ENCODE measurements at regions not wholly inside any gene's neighbourhood (a gene's known extent, or its start where the extent isn't known, plus 50 kb on each side); places are given as distances from the start of the nearest gene placed in this dataset.

- ChIA-PET CTCF (no interaction called here), POLR2A (no interaction called here)
- Mint-ChIP-seq H3K27me3 (no peaks in the 10 kb centered on the region), H3K27ac (no peak overlapping the region), H3K4me3 (no peak overlapping the region), H3K36me3 (ENCODE audit: low read depth) (no peaks in the 10 kb centered on the region), H3K9me3 (peaks cover 3% of the 10 kb centered on the region), H3K4me1 (ENCODE audit: low read depth) (no peaks in the 10 kb centered on the region)
- peaks cover 0 to 10% of the 10 kb centered on the region in 2 experiments for H3K9me3 ChIP-seq (ENCODE audit: control insufficient read depth in 1 of 2, insufficient read depth in 1 of 2, low read length in 2 of 2)
- no peak overlapping the region for H3K27ac ChIP-seq (ENCODE audit: low read depth in 1 of 2, low read length in 2 of 2)
- no peaks in the 10 kb centered on the region for H3K36me3 ChIP-seq (ENCODE audit: insufficient read depth, low read length)
- H3K4me1 ChIP-seq (ENCODE audit: insufficient read depth, low read length): no peaks in the 10 kb centered on the region
- no peak overlapping the region for H3K4me3 ChIP-seq (ENCODE audit: low read length)
- H3K27me3 ChIP-seq (ENCODE audit: control insufficient read depth in 1 of 2, insufficient read depth in 2 of 2, low read length in 2 of 2): no peaks in the 10 kb centered on the region
- no peak for ATAC-seq (ENCODE audit: poor library complexity)
- TF ChIP-seq CTCF (IDR thresholded peaks at IDR 0.05): no peak
- intact Hi-C loops (cut with DNase I, micrococcal nuclease): no loop called here
- DNase-seq: no peak
Observed at GRCh38 chr9:80448996-80449395, 877.2 kb downstream of the TLE4 start.

- intact Hi-C loops (cut with DNase I, micrococcal nuclease): no loop called here
- Histone ChIP-seq H3K36me3 (ENCODE audit: insufficient read depth, low read length) (no peaks in the 10 kb centered on the region), H3K27ac (ENCODE audit: low read depth in 1 of 2, low read length in 2 of 2) (no peak overlapping the region), H3K4me3 (ENCODE audit: low read length) (no peak overlapping the region), H3K4me1 (ENCODE audit: insufficient read depth, low read length) (no peaks in the 10 kb centered on the region), H3K9me3 (ENCODE audit: control insufficient read depth in 1 of 2, insufficient read depth in 1 of 2, low read length in 2 of 2) (peaks cover 0 to 6% of the 10 kb centered on the region in 2 experiments), H3K27me3 (ENCODE audit: control insufficient read depth in 1 of 2, insufficient read depth in 2 of 2, low read length in 2 of 2) (no peaks in the 10 kb centered on the region)
- no peak for DNase-seq
- no peak for ATAC-seq (ENCODE audit: poor library complexity)
- Mint-ChIP-seq H3K27ac (no peak overlapping the region), H3K27me3 (no peaks in the 10 kb centered on the region), H3K4me3 (no peak overlapping the region), H3K9me3 (peaks cover 3% of the 10 kb centered on the region), H3K36me3 (ENCODE audit: low read depth) (no peaks in the 10 kb centered on the region), H3K4me1 (ENCODE audit: low read depth) (no peaks in the 10 kb centered on the region)
- ChIA-PET POLR2A (no interaction called here), CTCF (no interaction called here)
- TF ChIP-seq CTCF (IDR thresholded peaks at IDR 0.05): no peak
Observed at GRCh38 chr9:80447876-80448275, 876.1 kb downstream of the TLE4 start.

DNA sequence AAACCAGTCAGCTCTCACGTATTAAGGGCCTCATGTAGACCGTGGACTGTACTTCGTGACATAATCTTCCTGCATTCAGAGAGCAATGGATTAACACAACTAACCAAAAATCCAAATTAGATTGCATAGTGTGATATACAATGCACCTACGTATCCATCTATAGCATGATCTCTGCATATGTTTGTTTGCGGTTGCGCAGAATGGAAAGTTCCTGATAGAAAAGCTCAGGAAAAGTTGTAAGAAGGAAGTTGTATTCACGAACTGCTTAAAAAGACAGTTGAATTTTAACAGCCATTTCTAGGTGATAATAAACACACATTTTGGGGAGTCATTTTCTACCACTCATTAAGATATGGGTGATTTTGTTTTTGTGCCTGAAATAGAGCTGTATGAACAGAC, 869.0 kb downstream of the TLE4 start:
- no peak for TF ChIP-seq CTCF (IDR thresholded peaks at IDR 0.05)
- intact Hi-C loops (cut with DNase I, micrococcal nuclease): no loop called here
- no peak overlapping the region for H3K27ac Mint-ChIP-seq
- DNase-seq (no peak), ATAC-seq (ENCODE audit: poor library complexity) (no peak)
- H3K9me3 ChIP-seq (ENCODE audit: control insufficient read depth in 1 of 2, insufficient read depth in 1 of 2, low read length in 2 of 2): peaks cover 0 to 5% of the 10 kb centered on the region in 2 experiments
- no peak overlapping the region for H3K27ac ChIP-seq (ENCODE audit: low read depth in 1 of 2, low read length in 2 of 2)
- H3K9me3 Mint-ChIP-seq: peaks cover 7% of the 10 kb centered on the region
- no peaks in the 10 kb centered on the region for H3K4me1 ChIP-seq (ENCODE audit: insufficient read depth, low read length)
- no peak overlapping the region for H3K4me3 ChIP-seq (ENCODE audit: low read length)
- ChIA-PET POLR2A (no interaction called here), CTCF (no interaction called here)
- no peak overlapping the region for H3K4me3 Mint-ChIP-seq
- no peaks in the 10 kb centered on the region for H3K27me3 Mint-ChIP-seq
- no peaks in the 10 kb centered on the region for H3K36me3 Mint-ChIP-seq (ENCODE audit: low read depth)
- no peaks in the 10 kb centered on the region for H3K27me3 ChIP-seq (ENCODE audit: control insufficient read depth in 1 of 2, insufficient read depth in 2 of 2, low read length in 2 of 2)
- H3K4me1 Mint-ChIP-seq (ENCODE audit: low read depth): no peaks in the 10 kb centered on the region
- H3K36me3 ChIP-seq (ENCODE audit: insufficient read depth, low read length): no peaks in the 10 kb centered on the region

Data from CD4-positive, alpha-beta T cell (primary cell).